HG03108 (cell line): ENCODE measurements at regions not wholly inside any gene's neighbourhood (a gene's known extent, or its start where the extent isn't known, plus 50 kb on each side); places are given as distances from the start of the nearest gene placed in this dataset.

Source experiments
- ATAC-seq: cut with Tn5 transposase; IDR thresholded peaks from one replicate; pipeline ENCODE4 v1.9.1; 2021; ENCODE audit warnings: moderate library complexity; ENCODE audit not compliant: unreplicated experiment

DNA sequence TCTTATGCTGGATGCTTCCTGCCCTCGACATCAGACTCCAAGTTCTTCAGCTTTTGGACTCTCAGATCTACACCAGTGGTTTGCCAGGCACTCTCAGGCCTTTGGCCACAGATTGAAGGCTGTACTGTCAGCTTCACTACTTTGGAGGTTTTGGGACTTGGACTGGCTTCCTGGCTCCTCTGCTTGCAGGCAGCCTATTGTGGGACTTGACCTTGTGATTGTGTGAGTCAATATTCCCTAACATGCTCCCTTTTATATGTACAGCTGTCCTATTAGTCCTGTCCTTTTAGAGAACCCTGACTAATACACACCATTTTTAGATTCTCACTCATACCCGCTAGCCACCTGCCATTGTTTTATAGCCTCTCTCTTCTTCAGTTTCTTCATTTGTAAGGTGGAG lies 382.1 kb upstream of the TSHZ2 start:
- no peak for ATAC-seq

DNA sequence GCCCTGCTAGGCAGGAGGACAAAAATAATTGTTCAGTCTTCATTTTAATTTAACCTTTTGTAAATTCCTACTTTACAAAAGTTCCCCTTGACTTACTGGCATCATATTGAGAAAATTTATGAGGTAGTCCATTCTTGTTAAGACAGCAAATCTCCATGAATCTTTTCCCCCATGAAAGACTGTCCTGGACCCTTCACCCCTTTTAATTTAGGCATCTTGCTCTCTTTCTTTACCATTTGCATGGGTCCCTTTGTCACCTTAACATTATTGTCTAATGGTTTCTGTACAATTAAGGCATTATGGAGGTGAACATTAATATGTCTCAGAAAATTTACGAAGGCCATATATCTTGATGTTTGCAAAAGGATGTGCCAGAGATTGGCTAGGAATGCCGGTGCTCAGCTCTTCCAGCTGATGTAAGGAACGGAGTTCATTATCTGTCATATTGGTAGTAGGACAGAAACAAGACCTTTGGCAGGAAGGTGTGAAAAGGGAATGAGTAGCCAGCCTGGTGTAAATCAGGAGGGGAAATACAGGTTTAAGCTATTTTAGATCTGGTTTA lies 382.8 kb upstream of the TSHZ2 start:
- ATAC-seq = no peak

DNA sequence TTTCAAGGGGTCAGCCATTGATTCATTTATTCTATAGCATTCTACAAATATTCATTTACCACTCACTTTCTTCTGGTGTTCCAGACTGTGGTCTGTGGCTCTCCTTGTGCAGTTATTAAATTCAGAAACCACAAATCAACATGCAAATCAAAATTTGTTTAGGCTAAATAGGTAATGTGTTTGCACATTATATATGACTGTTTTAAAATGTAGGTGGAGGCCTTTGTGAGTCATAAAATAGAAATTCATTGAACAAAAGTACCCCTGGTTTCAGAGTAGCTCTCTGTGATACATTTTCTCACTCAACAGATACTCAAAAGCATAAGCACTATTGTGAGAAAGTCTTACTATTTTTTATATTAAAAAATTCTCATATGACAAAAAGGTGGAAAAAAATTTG lies 385.5 kb upstream of the TSHZ2 start:
- no peak for ATAC-seq

DNA sequence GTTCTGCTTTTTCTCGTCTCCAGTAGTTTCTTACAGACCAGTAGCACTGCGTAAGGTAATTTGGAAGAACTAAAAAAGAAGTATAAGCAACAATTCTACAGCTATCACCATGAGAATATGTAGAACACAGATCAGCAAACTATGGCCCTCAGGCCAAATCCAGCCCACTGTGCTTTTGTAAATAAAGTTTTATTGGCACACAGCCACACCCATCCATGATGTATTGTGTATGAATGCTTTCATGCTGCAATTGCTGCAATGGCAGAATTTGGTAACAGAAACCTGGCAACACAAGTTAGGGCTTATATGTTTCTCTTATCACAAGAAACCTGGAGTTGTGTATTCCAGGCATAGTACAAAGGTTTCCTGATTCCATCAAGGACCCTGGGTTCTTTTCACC lies 386.8 kb upstream of the TSHZ2 start:
- no peak for ATAC-seq

DNA sequence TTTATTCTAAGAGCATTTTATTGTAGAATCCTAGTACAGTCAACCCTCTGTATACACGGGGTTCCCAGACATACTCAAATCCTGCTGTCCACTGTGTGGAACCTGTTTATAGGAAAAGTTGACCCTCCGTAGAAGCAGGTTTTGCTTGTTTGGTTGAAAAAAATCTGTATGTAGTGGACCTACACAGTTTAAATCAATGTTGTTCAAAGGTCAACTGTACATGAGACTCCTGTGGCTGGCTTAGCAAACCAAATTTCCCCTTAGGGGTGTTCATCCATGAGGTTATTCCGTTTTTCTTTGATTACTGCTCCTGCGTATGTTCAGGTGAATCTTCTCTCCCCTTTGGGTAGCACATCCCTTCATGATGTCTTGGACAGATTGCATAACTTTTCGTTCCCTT lies 387.0 kb upstream of the ZFP64 start:
- ATAC-seq = no peak

DNA sequence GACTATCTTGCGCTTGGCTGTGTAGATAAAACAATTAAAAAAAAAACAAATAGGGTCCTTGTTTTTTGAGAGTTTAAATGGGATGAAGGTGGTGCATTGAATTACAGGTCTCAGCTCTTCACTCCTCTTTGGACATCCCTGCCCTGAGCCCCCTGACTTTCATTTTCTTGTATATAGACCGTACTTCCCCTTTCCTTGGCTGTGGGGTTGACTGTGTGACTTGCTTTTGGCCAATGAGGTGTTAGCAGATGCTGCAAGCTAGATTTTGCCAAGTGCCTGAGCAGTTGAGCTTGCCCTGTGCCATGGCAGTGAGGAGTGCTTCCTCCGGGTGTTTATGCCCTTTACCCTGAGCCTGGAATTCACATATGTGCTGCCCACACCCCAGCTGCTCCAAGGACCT lies 386.1 kb upstream of the ZFP64 start:
- ATAC-seq = no peak

DNA sequence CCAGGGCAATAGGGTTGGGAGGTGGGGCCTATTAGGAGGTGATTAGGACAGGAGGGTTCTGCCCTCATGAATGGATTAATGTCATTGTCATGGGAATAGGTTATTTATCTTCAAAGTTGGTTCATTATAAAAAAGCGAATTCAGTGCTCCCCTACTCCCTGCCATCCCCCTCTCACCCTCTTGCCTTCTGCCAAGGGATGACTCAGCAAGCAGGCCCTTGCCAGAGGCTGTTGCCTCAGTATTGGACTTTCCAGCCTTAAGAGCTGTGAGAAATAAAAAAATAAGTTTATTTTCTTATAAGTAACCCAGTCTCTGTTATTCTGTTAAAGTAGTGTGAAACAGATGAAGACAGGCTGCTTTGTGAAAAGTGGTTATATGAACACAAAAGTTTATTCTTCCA lies 381.1 kb upstream of the ZFP64 start:
- no peak for ATAC-seq

DNA sequence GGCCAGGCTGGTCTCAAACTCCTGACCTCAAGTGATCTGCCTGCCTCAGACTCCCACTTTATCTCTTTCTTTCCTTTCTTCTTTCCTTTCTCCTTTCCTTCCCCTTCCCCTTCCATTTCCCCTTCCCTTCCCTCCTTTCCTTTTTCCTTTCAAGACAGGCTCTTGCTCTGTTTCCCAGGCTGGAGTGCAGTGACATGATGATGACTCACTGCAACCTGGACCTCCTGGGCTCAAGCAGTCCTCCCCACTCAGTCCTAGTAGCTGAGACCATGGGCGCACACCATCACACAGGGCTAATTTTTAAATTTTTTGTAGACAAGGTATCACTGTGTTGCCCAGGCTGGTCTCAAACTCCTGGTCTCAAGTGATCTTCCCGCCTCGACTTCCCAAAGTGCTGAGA lies 377.6 kb upstream of the ZFP64 start:
- no peak for ATAC-seq

DNA sequence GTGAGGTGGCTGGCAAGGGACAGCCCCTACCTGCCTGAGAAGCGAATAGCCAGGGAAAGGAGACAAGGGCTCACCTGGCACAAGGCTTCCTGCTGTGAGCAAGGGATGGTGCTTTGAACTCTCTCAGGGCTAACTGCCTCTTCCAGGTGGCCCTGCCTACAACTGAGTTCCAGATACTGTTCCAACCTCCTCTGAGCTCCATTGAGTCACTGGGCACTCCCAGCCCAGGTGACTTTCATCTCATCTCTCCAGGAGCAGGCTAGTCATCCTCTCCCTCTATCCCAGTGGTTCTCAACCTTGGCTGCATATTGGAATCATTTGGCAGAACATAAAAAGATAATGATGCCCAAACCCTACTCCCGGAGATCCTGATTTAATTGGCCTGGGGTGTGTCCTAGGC lies 374.0 kb upstream of the ZFP64 start:
- ATAC-seq = no peak

DNA sequence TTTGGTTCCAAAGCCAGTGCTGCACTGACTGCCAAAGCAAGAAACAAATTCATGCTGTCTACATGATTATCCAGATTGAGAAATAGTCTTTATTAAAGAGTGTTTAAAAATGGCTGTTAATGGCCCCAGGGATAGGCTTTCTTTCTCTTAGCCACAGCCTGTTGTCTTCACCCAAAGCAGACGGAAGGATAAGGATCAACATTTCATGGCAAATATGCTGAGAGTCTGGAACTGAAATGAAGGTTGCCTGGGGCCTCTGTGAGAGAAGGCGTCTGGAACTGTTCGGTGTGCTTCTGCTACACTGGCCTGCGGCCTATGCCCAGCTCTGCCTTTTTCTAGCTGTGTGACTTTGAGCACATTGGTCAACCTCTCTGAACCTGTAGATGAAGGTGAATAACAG lies 373.0 kb upstream of the ZFP64 start:
- no peak for ATAC-seq

DNA sequence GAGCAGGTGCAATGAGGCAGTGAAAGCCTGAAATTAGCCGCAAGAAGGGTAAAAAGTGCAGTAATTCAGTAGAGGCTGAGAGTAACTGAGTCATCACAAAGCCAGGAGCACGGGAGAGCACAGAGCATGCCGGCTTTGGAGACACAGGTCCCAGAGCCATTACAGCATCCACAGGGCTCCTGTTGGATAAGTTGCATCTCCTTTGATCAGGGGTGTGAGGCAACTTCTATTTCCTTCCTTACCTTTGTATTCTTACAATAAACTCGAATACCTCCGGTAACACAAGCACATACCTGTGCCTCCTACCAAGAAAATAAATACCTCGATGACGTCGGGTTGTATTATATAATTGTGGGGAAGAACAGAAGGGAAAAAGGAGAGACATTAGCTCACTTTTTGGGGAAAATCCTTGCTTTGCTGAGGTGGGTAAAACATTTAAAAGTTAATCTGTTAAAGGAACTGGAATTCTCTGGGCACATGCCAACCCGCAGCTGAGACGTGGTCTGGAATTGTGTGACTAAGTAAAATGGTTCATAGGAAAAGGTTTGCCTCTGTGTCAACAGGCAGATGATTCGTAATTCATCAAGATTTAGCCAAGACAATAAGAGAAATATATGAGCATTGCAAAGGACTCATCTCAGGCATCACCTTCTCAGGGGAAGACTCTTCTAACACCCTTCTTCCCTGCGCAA lies 360.7 kb upstream of the ZFP64 start:
- no peak for ATAC-seq

DNA sequence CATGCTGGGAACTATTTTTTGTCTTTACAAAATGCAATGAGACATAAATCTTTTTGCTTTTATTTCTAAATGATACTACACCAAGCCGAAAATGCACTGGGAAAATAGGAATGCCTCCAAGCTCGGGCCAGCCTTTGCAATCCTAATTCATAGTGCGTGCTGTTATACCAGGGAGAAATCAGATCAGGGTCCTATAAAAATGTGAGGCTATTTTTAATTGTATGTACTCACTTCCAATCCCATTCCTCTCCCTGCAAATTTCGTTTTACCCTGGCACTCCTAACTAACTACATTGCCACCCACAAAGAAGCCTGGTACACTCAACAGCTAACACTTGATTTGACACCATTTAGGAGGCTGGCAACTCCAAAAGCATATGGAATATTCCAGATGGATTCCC lies 350.6 kb upstream of the ZFP64 start:
- no peak for ATAC-seq

DNA sequence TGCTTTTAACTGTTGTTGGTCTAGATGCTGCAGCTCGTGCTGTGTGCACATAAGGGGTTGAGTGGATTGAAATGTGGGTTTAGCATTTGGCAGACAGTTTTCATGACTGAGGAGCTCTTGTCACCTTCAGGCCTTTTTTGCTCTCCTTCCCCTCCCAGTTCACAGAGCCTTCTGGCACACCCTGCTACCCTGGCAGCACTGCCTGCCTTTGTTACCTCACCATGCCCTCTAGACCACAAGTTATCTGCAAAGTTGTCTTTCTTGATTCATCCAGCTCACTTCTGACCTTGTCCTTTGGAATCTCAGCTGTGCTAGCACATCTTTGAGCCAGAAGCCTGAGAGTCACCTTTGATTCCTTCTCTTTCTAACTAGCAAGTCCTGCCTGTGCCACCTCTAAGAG lies 348.9 kb upstream of the ZFP64 start:
- ATAC-seq = no peak

DNA sequence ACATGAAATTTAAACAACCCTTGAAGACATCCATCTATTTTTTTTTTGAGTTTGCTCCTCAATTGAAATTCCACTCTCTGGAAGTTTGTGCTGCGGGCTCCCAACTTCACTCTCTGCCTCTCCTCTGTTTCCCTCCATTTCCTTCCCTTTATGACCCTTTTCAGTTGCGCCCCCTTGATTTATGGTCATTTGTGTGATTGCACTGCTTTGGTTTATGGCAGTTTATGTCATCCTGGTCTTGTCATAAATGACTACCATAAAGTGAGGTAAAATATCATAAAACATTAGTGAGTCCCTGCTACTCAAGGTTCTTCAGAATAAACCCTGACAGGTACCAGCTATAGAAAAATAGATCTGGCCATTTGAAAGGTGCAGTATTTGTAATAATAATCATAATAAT lies 348.3 kb upstream of the ZFP64 start:
- ATAC-seq = no peak

DNA sequence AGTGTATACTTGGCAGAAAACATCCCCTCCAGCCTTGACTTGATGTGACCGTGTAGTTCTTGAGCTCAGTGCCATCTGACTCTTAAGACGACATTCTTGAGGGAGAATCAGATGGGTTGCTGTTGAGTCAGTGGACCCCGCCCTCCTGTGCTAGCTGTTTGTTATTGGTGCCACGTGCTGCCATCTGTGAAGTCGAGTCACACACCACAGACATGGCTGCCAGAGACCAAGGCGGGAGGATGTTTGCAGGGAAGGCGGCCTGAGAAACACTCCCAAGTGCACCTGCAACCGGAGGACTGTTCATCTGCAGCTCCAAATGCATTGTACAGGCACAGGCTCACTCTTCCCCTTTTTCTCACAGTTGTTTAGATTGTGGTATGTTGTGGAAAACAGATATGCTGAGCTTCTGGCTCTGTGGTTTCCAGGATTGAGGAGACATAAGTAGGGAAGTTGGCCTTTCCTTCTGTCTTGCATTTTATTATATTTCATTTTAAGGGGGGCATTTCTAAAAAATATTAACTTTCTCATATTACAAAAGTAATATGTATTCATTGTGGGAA lies 345.3 kb upstream of the ZFP64 start:
- ATAC-seq = no peak

DNA sequence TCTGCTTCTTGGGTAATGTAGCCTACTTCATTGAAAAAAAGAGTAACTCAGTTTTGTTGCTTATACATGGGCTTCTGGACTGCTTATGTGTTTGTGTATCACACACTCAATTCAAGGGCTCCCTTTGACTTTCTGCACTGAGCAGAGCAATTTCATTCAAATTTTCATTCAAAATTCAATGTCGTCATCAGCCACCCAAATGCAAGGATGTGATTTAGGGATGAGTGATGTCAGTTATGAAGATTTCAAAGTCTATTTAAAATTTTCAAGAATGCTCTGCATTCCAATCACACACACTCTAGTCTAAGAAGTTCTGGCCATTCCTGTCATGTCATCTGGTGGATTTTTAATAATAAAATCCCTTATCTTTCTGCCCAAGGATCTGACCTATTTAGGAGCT lies 344.5 kb upstream of the ZFP64 start:
- no peak for ATAC-seq

DNA sequence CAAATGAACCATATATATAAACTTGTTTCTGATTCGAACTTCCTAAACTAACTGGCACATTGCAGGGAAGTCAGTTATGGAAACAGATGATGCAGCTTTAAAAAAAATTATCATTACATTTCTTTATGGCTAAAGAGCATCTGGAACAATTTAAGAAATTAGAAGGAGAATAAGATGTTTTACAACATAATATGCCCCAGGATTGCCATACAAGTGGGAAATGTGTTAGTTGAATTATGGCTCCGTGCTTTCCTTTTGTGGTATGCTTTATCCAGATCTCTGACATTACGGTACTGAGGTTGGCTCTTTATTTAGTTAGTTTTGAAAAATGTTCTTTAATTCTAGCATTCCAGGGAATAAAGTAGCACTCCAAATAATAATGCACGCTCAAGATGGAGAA lies 343.0 kb upstream of the ZFP64 start:
- ATAC-seq = no peak

DNA sequence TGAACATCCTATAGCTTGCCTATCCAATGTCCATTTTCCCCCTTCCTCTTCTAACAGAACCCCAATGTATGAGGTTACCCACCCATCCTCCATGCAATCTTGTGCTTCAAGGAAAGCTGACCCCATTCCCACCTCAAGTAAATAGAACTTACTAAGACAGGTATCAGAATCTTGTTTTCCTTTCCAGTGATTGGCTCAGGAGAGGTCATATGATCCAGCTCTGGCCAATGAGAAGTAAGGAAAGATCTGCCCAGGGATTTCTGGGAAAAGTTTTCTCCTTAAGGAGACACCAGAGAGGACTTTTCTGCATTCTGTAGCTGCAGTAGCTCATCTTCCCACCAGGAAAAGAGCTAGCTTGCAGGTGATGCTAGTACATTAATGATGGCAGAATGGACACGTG lies 341.8 kb upstream of the ZFP64 start:
- no peak for ATAC-seq

DNA sequence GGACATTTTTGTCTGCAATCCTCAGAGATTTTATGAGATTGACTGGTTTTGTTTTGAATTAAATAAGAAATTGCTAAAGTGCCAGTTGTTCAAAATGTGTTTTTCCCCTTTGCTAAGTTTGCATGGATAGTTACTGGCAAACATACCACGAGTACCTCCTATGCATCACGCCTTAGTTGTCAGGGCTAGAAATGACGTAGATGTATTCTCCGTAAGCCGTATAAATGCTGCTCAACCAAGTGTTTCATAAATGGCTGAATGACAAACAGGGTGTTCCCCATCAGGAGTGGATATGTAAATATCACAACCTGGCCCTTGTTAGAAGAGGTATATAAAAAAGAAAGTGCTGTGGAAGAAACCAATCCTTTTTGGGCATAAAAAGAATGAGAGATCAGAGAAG lies 341.1 kb upstream of the ZFP64 start:
- ATAC-seq = no peak

DNA sequence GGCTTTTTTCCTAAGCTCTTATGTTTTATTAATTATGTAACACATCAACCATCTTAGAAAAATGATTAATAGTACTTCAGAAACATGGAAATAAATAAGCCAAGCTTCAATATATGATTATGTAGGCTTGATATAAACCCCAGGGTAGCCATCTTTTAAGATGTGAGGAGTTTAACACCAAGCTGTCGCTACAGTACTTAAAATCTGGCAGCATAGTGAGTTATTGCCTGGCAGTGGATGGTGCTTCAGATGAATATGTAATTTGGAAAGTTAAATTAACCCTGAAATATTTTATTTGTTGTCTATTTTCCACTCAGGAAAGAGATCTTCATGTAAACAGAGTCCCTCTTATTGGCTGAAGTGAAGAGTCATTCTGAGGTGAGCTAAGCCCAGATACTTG lies 339.0 kb upstream of the ZFP64 start:
- ATAC-seq = no peak

DNA sequence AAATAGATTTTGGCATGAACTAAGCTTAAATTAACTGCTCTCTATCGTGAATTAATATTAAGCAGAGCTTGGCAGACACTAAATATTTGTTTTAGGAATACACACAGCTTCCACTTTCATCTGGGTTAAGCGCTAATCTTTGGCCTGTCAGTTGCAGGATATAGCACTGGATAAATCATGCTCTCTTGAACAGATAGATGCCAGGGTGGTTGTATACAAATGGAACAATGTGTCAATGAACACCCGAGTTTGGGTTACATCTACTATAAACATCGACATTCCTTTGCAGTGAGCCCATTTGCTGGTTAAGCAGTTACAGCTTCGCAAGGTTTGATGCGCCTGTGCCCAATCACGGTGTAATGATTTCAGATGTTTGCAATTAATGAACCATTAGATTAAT lies 338.2 kb upstream of the ZFP64 start:
- ATAC-seq = no peak

DNA sequence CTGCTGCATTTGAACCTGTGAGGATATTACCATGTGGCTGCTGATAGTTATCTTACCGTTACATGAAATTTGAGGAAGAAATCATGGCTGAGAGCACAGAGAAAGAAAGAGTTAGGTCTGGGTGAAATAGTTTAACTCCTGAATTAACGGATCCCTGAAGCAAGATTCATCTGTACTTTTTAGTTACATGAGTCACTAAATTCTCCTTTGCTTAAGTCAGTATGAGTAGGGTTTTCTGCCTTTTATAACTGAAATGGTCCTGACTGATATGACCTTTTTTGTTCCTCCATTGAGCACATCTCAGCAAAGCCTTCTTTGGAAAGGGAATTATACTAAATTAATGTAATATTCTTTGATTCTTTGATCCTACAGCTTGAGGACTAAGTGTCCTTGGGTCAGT lies 333.3 kb upstream of the ZFP64 start:
- ATAC-seq = no peak

DNA sequence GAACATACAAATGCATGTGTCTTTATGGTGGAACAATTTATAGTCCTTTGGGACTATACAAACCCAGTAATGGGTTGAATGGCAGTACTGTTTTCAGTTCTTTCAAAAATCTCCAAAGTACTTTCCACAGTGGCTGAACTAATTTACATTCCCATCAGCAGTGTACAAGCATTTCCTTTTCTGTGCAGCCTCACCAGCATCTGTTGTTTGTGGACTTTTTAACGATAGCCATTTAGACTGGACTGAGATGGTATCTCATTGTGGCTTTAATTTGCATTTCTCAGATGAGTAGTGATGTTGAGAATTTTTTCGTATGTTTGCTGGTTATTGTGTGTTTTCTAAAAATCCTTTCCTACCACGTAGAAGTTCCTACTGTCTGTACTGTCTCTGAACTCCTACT lies 327.2 kb upstream of the ZFP64 start:
- ATAC-seq = no peak
